Activated naive CD8-positive, alpha-beta T cell treated with anti-CD3 and anti-CD28 coated beads, Interleukin-2, amount 10 ng/mL, durations not matched to agents 7 days and 5 days (primary cell): ENCODE measurements at regions not wholly inside any gene's neighbourhood (a gene's known extent, or its start where the extent isn't known, plus 50 kb on each side); places are given as distances from the start of the nearest gene placed in this dataset.
"Not testable (repeated sequence)": the region's sequence is repeated elsewhere in the genome, so short reads cannot be mapped to it uniquely, and the experiment has no call there.

ENCODE experiments used
- ATAC-seq: fragments of 150-1000 bp; cut with Tn5 transposase; one replicate; pipeline ENCODE4 v1.10.0; 2021; ENCODE audit warnings: low read depth, moderate library complexity
- POLR2A ChIA-PET: fragments of 350-600 bp; sonication (Branson Sonifier 250); formaldehyde crosslinking; loops from one replicate; lab custom pipeline; 2021; ENCODE audit warnings: antibody characterized with exemption; lab: Charles Lee
- DNase-seq: peaks from one replicate; pipeline ENCODE4 v3.0.0; 2021
- H3K27ac Mint-ChIP-seq: one replicate; pipeline ENCODE4 v1.8.0; 2022; ENCODE audit warnings: mild to moderate bottlenecking, mixed read lengths
- H3K27me3 Mint-ChIP-seq: one replicate; pipeline ENCODE4 v1.8.0; 2022; ENCODE audit warnings: mild to moderate bottlenecking, moderate library complexity, mixed read lengths
- H3K36me3 Mint-ChIP-seq: one replicate; pipeline ENCODE4 v1.8.0; 2021; ENCODE audit warnings: mild to moderate bottlenecking, mixed read lengths
- H3K4me1 Mint-ChIP-seq: one replicate; pipeline ENCODE4 v1.8.0; 2021; ENCODE audit warnings: mixed read lengths
- H3K4me3 Mint-ChIP-seq: one replicate; pipeline ENCODE4 v1.8.0; 2022; ENCODE audit warnings: mild to moderate bottlenecking, moderate library complexity, mixed read lengths
- H3K9me3 Mint-ChIP-seq: one replicate; pipeline ENCODE4 v1.8.0; 2021; ENCODE audit warnings: mixed read lengths

- POLR2A ChIA-PET: no interaction called here
- DNase-seq (no peak), ATAC-seq (no peak)
- peaks cover 10% of the 10 kb centered on the region for H3K4me1 Mint-ChIP-seq
- no peak overlapping the region for H3K4me3 Mint-ChIP-seq
- H3K27ac Mint-ChIP-seq: no peak overlapping the region
- peaks cover 9% of the 10 kb centered on the region for H3K27me3 Mint-ChIP-seq
- peaks cover 1% of the 10 kb centered on the region for H3K9me3 Mint-ChIP-seq
- H3K36me3 Mint-ChIP-seq: no peaks in the 10 kb centered on the region
Observed at GRCh38 chr11:112538534-112539280, 278.0 kb upstream of the PLET1 start.

- ATAC-seq, H3K27ac Mint-ChIP-seq, H3K4me3 Mint-ChIP-seq, H3K36me3 Mint-ChIP-seq, DNase-seq, H3K4me1 Mint-ChIP-seq, POLR2A ChIA-PET, H3K27me3 Mint-ChIP-seq, H3K9me3 Mint-ChIP-seq: not testable (repeated sequence)
Observed at GRCh38 chr11:112539281-112539555, 278.6 kb upstream of the PLET1 start.

- Mint-ChIP-seq H3K9me3 (peaks cover 1% of the 10 kb centered on the region), H3K4me1 (peaks cover 10% of the 10 kb centered on the region), H3K27ac (no peak overlapping the region), H3K4me3 (no peak overlapping the region), H3K36me3 (no peaks in the 10 kb centered on the region), H3K27me3 (peaks cover 4% of the 10 kb centered on the region)
- DNase-seq: no peak
- POLR2A ChIA-PET: no interaction called here
- ATAC-seq: no peak
Observed at GRCh38 chr11:112539741-112540140, 279.1 kb upstream of the PLET1 start.

GRCh38 chr11:112540261-112540660 lies 279.6 kb upstream of the PLET1 start:
- peaks cover 10% of the 10 kb centered on the region for H3K4me1 Mint-ChIP-seq
- H3K36me3 Mint-ChIP-seq: no peaks in the 10 kb centered on the region
- no peak for DNase-seq
- no peak for ATAC-seq
- peaks cover 4% of the 10 kb centered on the region for H3K27me3 Mint-ChIP-seq
- H3K4me3 Mint-ChIP-seq: no peak overlapping the region
- H3K27ac Mint-ChIP-seq: no peak overlapping the region
- POLR2A ChIA-PET: no interaction called here
- peaks cover 1% of the 10 kb centered on the region for H3K9me3 Mint-ChIP-seq

- DNase-seq (no peak), ATAC-seq (no peak)
- Mint-ChIP-seq H3K27me3 (peaks cover 6% of the 10 kb centered on the region), H3K36me3 (no peaks in the 10 kb centered on the region), H3K4me1 (peaks cover 10% of the 10 kb centered on the region), H3K4me3 (no peak overlapping the region), H3K9me3 (peaks cover 1% of the 10 kb centered on the region), H3K27ac (no peak overlapping the region)
- POLR2A ChIA-PET: interaction anchor here (0.6 kb wide), 1 partner anchor 849 kb away, joined by 4 read pairs; no protein-coding TSS in a partner anchor
Observed at GRCh38 chr11:112541140-112542046, 280.7 kb upstream of the PLET1 start.

GRCh38 chr11:112542479-112542878 lies 281.8 kb upstream of the PLET1 start:
- Mint-ChIP-seq H3K4me3 (no peak overlapping the region), H3K27me3 (peaks cover 7% of the 10 kb centered on the region), H3K36me3 (no peaks in the 10 kb centered on the region), H3K9me3 (peaks cover 1% of the 10 kb centered on the region), H3K4me1 (peaks cover 10% of the 10 kb centered on the region), H3K27ac (no peak overlapping the region)
- no peak for ATAC-seq
- DNase-seq: no peak
- POLR2A ChIA-PET: no interaction called here

- Mint-ChIP-seq H3K27ac (no peak overlapping the region), H3K36me3 (no peaks in the 10 kb centered on the region), H3K27me3 (peaks cover 7% of the 10 kb centered on the region), H3K4me1 (peaks cover 10% of the 10 kb centered on the region), H3K9me3 (peaks cover 1% of the 10 kb centered on the region), H3K4me3 (no peak overlapping the region)
- POLR2A ChIA-PET: no interaction called here
- ATAC-seq: no peak
- no peak for DNase-seq
Observed at GRCh38 chr11:112543390-112543789, 282.7 kb upstream of the PLET1 start.

- peaks cover 6% of the 10 kb centered on the region for H3K27me3 Mint-ChIP-seq
- H3K4me3 Mint-ChIP-seq: no peak overlapping the region
- no peaks in the 10 kb centered on the region for H3K4me1 Mint-ChIP-seq
- no peak overlapping the region for H3K27ac Mint-ChIP-seq
- no peaks in the 10 kb centered on the region for H3K36me3 Mint-ChIP-seq
- no peak for DNase-seq
- no peak for ATAC-seq
- no peaks in the 10 kb centered on the region for H3K9me3 Mint-ChIP-seq
- POLR2A ChIA-PET: no interaction called here
Observed at GRCh38 chr11:112548641-112549040, 288.0 kb upstream of the PLET1 start.

GRCh38 chr11:112553205-112553731 lies 292.6 kb upstream of the PLET1 start:
- Mint-ChIP-seq H3K27ac (no peak overlapping the region), H3K36me3 (no peaks in the 10 kb centered on the region), H3K4me3 (no peak overlapping the region), H3K27me3 (peaks cover 2% of the 10 kb centered on the region), H3K4me1 (peaks cover 2% of the 10 kb centered on the region), H3K9me3 (no peaks in the 10 kb centered on the region)
- POLR2A ChIA-PET: no interaction called here
- DNase-seq (no peak), ATAC-seq (no peak)

- Mint-ChIP-seq H3K27ac (no peak overlapping the region), H3K36me3 (no peaks in the 10 kb centered on the region)
- POLR2A ChIA-PET: interaction anchor here (0.6 kb wide), 1 partner anchor 162 kb away, joined by 3 read pairs; no protein-coding TSS in a partner anchor
Observed at GRCh38 chr11:112554586-112554985, 293.9 kb upstream of the PLET1 start.

GRCh38 chr11:112555491-112556364 lies 295.1 kb upstream of the PLET1 start:
- DNase-seq (peak; percentile 79), ATAC-seq (peak; percentile 81)
- POLR2A ChIA-PET: no interaction called here
- Mint-ChIP-seq H3K9me3 (no peaks in the 10 kb centered on the region), H3K4me1 (peaks cover 2% of the 10 kb centered on the region), H3K36me3 (no peaks in the 10 kb centered on the region), H3K27me3 (peaks cover 2% of the 10 kb centered on the region), H3K27ac (peak overlapping the region; percentile 22), H3K4me3 (no peak overlapping the region)

More at GRCh38 chr11:112554586-112554985, 293.9 kb upstream of the PLET1 start:
- Mint-ChIP-seq H3K27me3 (peaks cover 2% of the 10 kb centered on the region), H3K4me1 (peaks cover 2% of the 10 kb centered on the region), H3K9me3 (no peaks in the 10 kb centered on the region), H3K4me3 (no peak overlapping the region)
- no peak for ATAC-seq
- no peak for DNase-seq

- Mint-ChIP-seq H3K9me3 (no peaks in the 10 kb centered on the region), H3K27me3 (peaks cover 2% of the 10 kb centered on the region)
Observed at GRCh38 chr11:112558691-112559090, 298.0 kb upstream of the PLET1 start.

GRCh38 chr11:112563808-112564207 lies 303.1 kb upstream of the PLET1 start:
- no peaks in the 10 kb centered on the region for H3K9me3 Mint-ChIP-seq
- ATAC-seq: no peak
- no peak overlapping the region for H3K27ac Mint-ChIP-seq
- no peak for DNase-seq
- H3K4me1 Mint-ChIP-seq: no peaks in the 10 kb centered on the region
- H3K36me3 Mint-ChIP-seq: no peaks in the 10 kb centered on the region
- peaks cover 23% of the 10 kb centered on the region for H3K27me3 Mint-ChIP-seq
- POLR2A ChIA-PET: no interaction called here
- no peak overlapping the region for H3K4me3 Mint-ChIP-seq

More at GRCh38 chr11:112558691-112559090, 298.0 kb upstream of the PLET1 start:
- DNase-seq: no peak
- no peak overlapping the region for H3K27ac Mint-ChIP-seq
- peaks cover 2% of the 10 kb centered on the region for H3K4me1 Mint-ChIP-seq
- no peaks in the 10 kb centered on the region for H3K36me3 Mint-ChIP-seq
- ATAC-seq: no peak
- no peak overlapping the region for H3K4me3 Mint-ChIP-seq
- POLR2A ChIA-PET: no interaction called here
